ENCODE measurements at regions not wholly inside any gene's neighbourhood (a gene's known extent, or its start where the extent isn't known, plus 50 kb on each side); places are given as distances from the start of the nearest gene placed in this dataset.
A peak's percentile ranks its signal among the peaks of the same experiment; 100 is the strongest.

DNA sequence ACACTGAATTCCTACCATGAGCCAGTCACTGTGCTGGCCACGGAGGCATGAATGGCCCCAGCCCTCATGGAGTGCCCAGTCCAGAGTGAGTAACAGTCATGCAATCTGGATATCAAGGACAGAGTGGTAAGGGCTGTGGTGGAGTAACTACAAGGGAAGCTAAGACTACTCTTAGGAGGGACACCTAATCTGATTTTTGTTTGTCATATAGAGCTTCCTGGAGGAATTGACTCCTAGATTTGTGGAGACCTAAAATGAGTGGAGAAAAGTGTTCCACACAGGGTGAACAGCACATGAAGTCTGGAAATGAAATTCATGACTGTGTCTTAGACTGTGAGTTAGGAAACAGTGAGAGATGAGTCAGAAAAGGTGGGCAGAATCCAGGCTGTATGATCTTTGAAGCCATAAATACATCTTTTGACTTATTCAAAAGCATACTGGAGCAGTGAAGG, 219.9 kb downstream of the NFKBIZ start (continued):
- peak; percentile 77 for TF ChIP-seq JUND (IDR thresholded peaks at IDR 0.05)
- TF ChIP-seq RAD21 (IDR thresholded peaks at IDR 0.05; ENCODE audit: low read length), result no peak
- no peak for TF ChIP-seq ELF1 (IDR thresholded peaks at IDR 0.05)
- peak; percentile 64; the same call in 1 of the 2 replicates for TF ChIP-seq TCF12 (IDR thresholded peaks at IDR 0.05)
- no peak for TF ChIP-seq MEF2A (IDR thresholded peaks at IDR 0.05; ENCODE audit: borderline replicate concordance, low read depth)
- 0 out of 2 replicates have a peak, but pooled peaks have one; percentile 15 for TF ChIP-seq TEAD4 (IDR thresholded peaks at IDR 0.05; ENCODE audit: borderline replicate concordance, insufficient read depth)
- TF ChIP-seq NFIC (IDR thresholded peaks at IDR 0.05; ENCODE audit: borderline replicate concordance), result peak; percentile 46; the same call in 1 of the 2 replicates
- no peak for TF ChIP-seq TAF1 (IDR thresholded peaks at IDR 0.05; ENCODE audit: borderline replicate concordance, low read depth, low read length)
- no peak for TF ChIP-seq YY1 (IDR thresholded peaks at IDR 0.05; ENCODE audit: low read depth)

DNA sequence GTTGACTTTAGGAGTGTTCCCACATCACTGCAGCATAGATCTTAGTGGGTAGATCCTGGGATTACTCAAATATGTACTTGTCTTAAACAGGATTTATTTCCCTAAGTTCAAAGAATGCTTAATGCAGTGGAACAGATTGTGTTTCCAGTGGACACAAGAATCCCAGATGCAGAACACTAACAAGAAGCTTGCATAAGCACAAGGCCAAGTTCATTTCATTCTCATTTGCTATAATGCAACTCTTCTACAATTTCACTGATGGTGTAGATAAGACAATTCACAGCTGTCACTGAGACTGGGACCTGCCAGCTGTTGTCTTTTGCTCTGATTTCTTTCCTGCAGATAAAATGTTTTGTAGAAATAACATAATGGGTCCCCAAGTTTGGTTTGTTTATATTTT, 225.6 kb downstream of the NFKBIZ start:
- no peak for DNase-seq
- ChIA-PET CTCF (no interaction called here), POLR2A (no interaction called here)
- Histone ChIP-seq H3K4me2 (no peak overlapping the region), H3F3A (replicated peaks; ENCODE audit: insufficient read depth) (peaks cover 3% of the 10 kb centered on the region), H3K79me2 (ENCODE audit: insufficient read depth) (no peaks in the 10 kb centered on the region), H2AFZ (ENCODE audit: low read depth) (no peak overlapping the region), H4K20me1 (ENCODE audit: insufficient read depth) (no peaks in the 10 kb centered on the region), H3K9me2 (no peaks in the 10 kb centered on the region), H3K9me3 (no peaks in the 10 kb centered on the region), H3K4me1 (ENCODE audit: control insufficient read depth in 1 of 2, insufficient read depth in 2 of 2, low read depth in 1 of 2, low read length in 1 of 2) (no peaks in the 10 kb centered on the region; a peak in 1 of 4 replicates), H3K4me3 (ENCODE audit: low read depth in 2 of 2, low read length in 1 of 2) (no peak overlapping the region), H3K9ac (no peak overlapping the region), H3K27me3 (ENCODE audit: insufficient read depth) (no peaks in the 10 kb centered on the region), H3K36me3 (replicated peaks in 1 of 2; ENCODE audit: control insufficient read depth in 1 of 2, insufficient read depth in 2 of 2, low read length in 1 of 2) (no peaks in the 10 kb centered on the region), H3K27ac (ENCODE audit: low read depth in 2 of 2, low read length in 1 of 2) (no peak overlapping the region)
- TF ChIP-seq, protein P1, sequence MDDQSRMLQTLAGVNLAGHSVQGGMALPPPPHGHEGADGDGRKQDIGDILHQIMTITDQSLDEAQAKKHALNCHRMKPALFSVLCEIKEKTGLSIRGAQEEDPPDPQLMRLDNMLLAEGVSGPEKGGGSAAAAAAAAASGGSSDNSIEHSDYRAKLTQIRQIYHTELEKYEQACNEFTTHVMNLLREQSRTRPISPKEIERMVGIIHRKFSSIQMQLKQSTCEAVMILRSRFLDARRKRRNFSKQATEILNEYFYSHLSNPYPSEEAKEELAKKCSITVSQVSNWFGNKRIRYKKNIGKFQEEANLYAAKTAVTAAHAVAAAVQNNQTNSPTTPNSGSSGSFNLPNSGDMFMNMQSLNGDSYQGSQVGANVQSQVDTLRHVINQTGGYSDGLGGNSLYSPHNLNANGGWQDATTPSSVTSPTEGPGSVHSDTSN (IDR thresholded peaks at IDR 0.05), result no peak
- no peak for TF ChIP-seq FOXJ3 (CRISPR knock-in tag; IDR thresholded peaks at IDR 0.05)
- no peak for TF ChIP-seq SMC3 (IDR thresholded peaks at IDR 0.05; ENCODE audit: low read depth, low read length)
- no peak for TF ChIP-seq FOSL2 (IDR thresholded peaks at IDR 0.05; ENCODE audit: borderline replicate concordance, low read depth)
- TF ChIP-seq TEAD4 (IDR thresholded peaks at IDR 0.05; ENCODE audit: borderline replicate concordance, insufficient read depth), result no peak

DNA sequence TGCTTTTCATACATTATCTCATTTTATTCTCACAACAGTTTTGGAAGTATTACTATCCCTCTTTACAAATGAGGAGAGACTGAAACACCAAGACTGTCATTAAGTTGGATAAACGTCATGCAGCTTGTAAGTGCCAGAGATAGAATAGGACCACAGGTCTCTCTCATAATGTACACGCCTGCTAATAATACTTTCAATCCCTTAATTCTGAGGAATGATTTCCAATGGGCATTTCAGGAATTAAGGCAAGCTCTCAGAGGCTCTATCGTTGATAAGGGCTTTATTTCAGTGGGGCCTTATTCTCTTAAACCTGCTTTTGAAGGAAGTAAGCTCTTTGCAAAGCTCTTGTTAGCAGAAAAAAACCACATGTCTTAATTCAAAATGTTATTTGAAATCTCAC, 229.1 kb downstream of the NFKBIZ start:
- no peak overlapping the region for H3K4me3 ChIP-seq (ENCODE audit: low read depth in 2 of 2, low read length in 1 of 2)
- no peaks in the 10 kb centered on the region for H3K79me2 ChIP-seq (ENCODE audit: insufficient read depth)
- ChIA-PET POLR2A (no interaction called here), CTCF (interaction anchor here (1.0 kb wide), 1 partner anchor 11 kb away, joined by 3 read pairs; no protein-coding TSS in a partner anchor)
- H4K20me1 ChIP-seq (ENCODE audit: insufficient read depth), result no peaks in the 10 kb centered on the region
- peaks cover 5% of the 10 kb centered on the region for H3F3A ChIP-seq (replicated peaks; ENCODE audit: insufficient read depth)
- no peak for DNase-seq
- H3K27ac ChIP-seq (ENCODE audit: low read depth in 2 of 2, low read length in 1 of 2), result no peak overlapping the region
- no peak overlapping the region for H3K4me2 ChIP-seq
- no peak overlapping the region for H2AFZ ChIP-seq (ENCODE audit: low read depth)
- no peaks in the 10 kb centered on the region for H3K9me3 ChIP-seq
- WGBS (ENCODE audit: low lambda C conversion rate), result 89% methylated on average over 3 of the region's 3 CpGs
- no peaks in the 10 kb centered on the region for H3K36me3 ChIP-seq (replicated peaks in 1 of 2; ENCODE audit: control insufficient read depth in 1 of 2, insufficient read depth in 2 of 2, low read length in 1 of 2)
- H3K4me1 ChIP-seq (ENCODE audit: control insufficient read depth in 1 of 2, insufficient read depth in 2 of 2, low read depth in 1 of 2, low read length in 1 of 2), result peaks cover 0 to 13% of the 10 kb centered on the region in 2 experiments; a peak in 2 of 4 replicates
- H3K9me2 ChIP-seq, result no peaks in the 10 kb centered on the region
- TF ChIP-seq EP300 (IDR thresholded peaks at IDR 0.05; ENCODE audit: borderline replicate concordance in 1 of 2, low read depth in 1 of 2, low read length in 1 of 2) (no peak), NRF1 (IDR thresholded peaks at IDR 0.05; ENCODE audit: low read depth, low read length) (no peak), FOXM1 (IDR thresholded peaks at IDR 0.05; ENCODE audit: low read depth) (no peak), TCF12 (IDR thresholded peaks at IDR 0.05) (no peak), RCOR1 (IDR thresholded peaks at IDR 0.05; ENCODE audit: low read length) (no peak), FOSL2 (IDR thresholded peaks at IDR 0.05; ENCODE audit: borderline replicate concordance, low read depth) (no peak)
- TF ChIP-seq, protein P2, sequence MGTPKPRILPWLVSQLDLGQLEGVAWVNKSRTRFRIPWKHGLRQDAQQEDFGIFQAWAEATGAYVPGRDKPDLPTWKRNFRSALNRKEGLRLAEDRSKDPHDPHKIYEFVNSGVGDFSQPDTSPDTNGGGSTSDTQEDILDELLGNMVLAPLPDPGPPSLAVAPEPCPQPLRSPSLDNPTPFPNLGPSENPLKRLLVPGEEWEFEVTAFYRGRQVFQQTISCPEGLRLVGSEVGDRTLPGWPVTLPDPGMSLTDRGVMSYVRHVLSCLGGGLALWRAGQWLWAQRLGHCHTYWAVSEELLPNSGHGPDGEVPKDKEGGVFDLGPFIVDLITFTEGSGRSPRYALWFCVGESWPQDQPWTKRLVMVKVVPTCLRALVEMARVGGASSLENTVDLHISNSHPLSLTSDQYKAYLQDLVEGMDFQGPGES (IDR thresholded peaks at IDR 0.05; ENCODE audit: low read depth, low read length), result no peak
- TF ChIP-seq, protein P3, sequence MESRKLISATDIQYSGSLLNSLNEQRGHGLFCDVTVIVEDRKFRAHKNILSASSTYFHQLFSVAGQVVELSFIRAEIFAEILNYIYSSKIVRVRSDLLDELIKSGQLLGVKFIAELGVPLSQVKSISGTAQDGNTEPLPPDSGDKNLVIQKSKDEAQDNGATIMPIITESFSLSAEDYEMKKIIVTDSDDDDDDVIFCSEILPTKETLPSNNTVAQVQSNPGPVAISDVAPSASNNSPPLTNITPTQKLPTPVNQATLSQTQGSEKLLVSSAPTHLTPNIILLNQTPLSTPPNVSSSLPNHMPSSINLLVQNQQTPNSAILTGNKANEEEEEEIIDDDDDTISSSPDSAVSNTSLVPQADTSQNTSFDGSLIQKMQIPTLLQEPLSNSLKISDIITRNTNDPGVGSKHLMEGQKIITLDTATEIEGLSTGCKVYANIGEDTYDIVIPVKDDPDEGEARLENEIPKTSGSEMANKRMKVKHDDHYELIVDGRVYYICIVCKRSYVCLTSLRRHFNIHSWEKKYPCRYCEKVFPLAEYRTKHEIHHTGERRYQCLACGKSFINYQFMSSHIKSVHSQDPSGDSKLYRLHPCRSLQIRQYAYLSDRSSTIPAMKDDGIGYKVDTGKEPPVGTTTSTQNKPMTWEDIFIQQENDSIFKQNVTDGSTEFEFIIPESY (IDR thresholded peaks at IDR 0.05; ENCODE audit: borderline replicate concordance, low read depth), result no peak
- no peak overlapping the region for H3K9ac ChIP-seq
- H3K27me3 ChIP-seq (ENCODE audit: insufficient read depth), result no peaks in the 10 kb centered on the region
